HepG2 (cell line): ENCODE measurements at regions not wholly inside any gene's neighbourhood (a gene's known extent, or its start where the extent isn't known, plus 50 kb on each side); places are given as distances from the start of the nearest gene placed in this dataset.

Source experiments
- ELF1 ChIP-seq: sonication (generic); formaldehyde crosslinking; IDR thresholded peaks from 2 replicates; pipeline ENCODE4 v1.4.0; 2020; ENCODE audit warnings: missing genetic modification reagents
- HOXA5 ChIP-seq: sonication (generic); formaldehyde crosslinking; IDR thresholded peaks from 2 replicates; pipeline ENCODE4 v1.4.0; 2020; ENCODE audit warnings: missing genetic modification reagents
- ISL2 ChIP-seq: sonication (generic); formaldehyde crosslinking; IDR thresholded peaks from 2 replicates; pipeline ENCODE4 v1.5.0; 2020; ENCODE audit warnings: missing genetic modification reagents
- KDM3A ChIP-seq: IDR thresholded peaks from 2 replicates; pipeline ENCODE4 v1.6.1; 2018; ENCODE audit warnings: low read depth, missing compliant biosample characterization
- KMT2B ChIP-seq: IDR thresholded peaks from 2 replicates; pipeline ENCODE4 v1.6.1; 2016; ENCODE audit warnings: missing genetic modification reagents, missing compliant biosample characterization
- POLR2AphosphoS2 ChIP-seq: IDR thresholded peaks from 2 replicates; pipeline ENCODE4 v1.6.1; 2011; ENCODE audit warnings: low read depth, low read length, improper control_type of control experiment
- SMARCE1 ChIP-seq: fragments of 450-650 bp; IDR thresholded peaks from 2 replicates; pipeline ENCODE4 v1.6.1; 2017; ENCODE audit warnings: borderline replicate concordance
- TF ChIP-seq, protein P1 (sequence below): sonication (generic); formaldehyde crosslinking; IDR thresholded peaks from 2 replicates; pipeline ENCODE4 v1.5.0; 2020; ENCODE audit warnings: mild to moderate bottlenecking, missing genetic modification reagents, moderate library complexity
- TF ChIP-seq, protein P2 (sequence below): sonication (generic); formaldehyde crosslinking; IDR thresholded peaks from 2 replicates; pipeline ENCODE4 v1.8.0; 2022; ENCODE audit warnings: mild to moderate bottlenecking, missing genetic modification reagents, borderline replicate concordance
- TF ChIP-seq, protein P3 (sequence below): IDR thresholded peaks from 2 replicates; pipeline ENCODE4 v1.6.1; 2018; ENCODE audit warnings: missing genetic modification reagents, mild to moderate bottlenecking, missing compliant biosample characterization

DNA sequence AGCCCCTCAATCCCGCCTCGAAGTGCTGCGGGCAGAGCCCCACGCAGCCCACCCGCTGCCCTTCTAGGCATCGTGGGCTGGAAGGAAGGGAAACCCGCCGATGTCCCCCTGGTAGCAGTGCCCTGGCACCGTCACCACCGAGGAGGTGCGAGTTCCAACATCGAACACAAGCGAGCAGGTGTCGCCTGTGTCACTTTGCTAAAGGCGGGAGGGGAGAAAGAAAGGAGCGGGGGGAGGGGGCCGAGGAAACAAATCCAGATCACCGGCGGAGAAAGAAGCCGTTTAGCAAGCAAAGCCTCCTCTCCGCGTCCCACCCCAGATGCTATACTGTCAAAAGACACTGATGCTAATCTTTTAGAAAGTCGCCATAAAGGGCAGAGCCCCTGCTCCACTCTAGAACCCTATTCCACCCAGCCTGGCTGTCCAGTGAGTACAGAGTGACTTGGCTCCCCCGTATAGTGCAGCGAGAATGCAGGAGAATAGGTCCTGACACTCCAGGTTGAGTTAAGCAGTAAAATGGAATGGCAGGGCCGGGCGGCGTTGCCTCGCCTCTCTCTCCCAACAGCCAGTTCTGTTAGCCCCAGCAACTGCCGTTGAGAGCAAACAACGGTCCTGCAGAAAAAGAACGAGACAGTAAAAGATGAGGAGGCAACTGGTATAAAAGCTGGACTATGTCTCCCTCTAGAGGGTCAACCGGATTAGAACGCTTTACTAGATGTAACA is 67.9 kb upstream of the USP15 start:
- no peak for TF ChIP-seq KDM3A (CRISPR knock-in tag)
- TF ChIP-seq, protein P1, sequence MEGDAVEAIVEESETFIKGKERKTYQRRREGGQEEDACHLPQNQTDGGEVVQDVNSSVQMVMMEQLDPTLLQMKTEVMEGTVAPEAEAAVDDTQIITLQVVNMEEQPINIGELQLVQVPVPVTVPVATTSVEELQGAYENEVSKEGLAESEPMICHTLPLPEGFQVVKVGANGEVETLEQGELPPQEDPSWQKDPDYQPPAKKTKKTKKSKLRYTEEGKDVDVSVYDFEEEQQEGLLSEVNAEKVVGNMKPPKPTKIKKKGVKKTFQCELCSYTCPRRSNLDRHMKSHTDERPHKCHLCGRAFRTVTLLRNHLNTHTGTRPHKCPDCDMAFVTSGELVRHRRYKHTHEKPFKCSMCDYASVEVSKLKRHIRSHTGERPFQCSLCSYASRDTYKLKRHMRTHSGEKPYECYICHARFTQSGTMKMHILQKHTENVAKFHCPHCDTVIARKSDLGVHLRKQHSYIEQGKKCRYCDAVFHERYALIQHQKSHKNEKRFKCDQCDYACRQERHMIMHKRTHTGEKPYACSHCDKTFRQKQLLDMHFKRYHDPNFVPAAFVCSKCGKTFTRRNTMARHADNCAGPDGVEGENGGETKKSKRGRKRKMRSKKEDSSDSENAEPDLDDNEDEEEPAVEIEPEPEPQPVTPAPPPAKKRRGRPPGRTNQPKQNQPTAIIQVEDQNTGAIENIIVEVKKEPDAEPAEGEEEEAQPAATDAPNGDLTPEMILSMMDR, result peak; percentile 83
- no peak for TF ChIP-seq SMARCE1
- TF ChIP-seq POLR2AphosphoS2, result no peak
- TF ChIP-seq KMT2B (CRISPR knock-in tag), result no peak
- TF ChIP-seq, protein P2, sequence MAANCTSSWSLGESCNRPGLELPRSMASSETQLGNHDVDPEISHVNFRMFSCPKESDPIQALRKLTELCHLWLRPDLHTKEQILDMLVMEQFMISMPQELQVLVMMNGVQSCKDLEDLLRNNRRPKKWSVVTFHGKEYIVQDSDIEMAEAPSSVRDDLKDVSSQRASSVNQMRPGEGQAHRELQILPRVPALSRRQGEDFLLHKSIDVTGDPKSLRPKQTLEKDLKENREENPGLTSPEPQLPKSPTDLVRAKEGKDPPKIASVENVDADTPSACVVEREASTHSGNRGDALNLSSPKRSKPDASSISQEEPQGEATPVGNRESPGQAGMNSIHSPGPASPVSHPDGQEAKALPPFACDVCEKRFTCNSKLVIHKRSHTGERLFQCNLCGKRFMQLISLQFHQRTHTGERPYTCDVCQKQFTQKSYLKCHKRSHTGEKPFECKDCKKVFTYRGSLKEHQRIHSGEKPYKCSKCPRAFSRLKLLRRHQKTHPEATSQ (CRISPR knock-in tag), result 0 out of 2 replicates have a peak, but pooled peaks have one; percentile 25
- TF ChIP-seq, protein P3, sequence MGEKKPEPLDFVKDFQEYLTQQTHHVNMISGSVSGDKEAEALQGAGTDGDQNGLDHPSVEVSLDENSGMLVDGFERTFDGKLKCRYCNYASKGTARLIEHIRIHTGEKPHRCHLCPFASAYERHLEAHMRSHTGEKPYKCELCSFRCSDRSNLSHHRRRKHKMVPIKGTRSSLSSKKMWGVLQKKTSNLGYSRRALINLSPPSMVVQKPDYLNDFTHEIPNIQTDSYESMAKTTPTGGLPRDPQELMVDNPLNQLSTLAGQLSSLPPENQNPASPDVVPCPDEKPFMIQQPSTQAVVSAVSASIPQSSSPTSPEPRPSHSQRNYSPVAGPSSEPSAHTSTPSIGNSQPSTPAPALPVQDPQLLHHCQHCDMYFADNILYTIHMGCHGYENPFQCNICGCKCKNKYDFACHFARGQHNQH (CRISPR knock-in tag), result no peak
- TF ChIP-seq ELF1, result no peak
- TF ChIP-seq HOXA5 (CRISPR knock-in tag), result 0 out of 2 replicates have a peak, but pooled peaks have one; percentile 24
- no peak for TF ChIP-seq ISL2 (CRISPR knock-in tag)
